ENCODE measurements at regions not wholly inside any gene's neighbourhood (a gene's known extent, or its start where the extent isn't known, plus 50 kb on each side); places are given as distances from the start of the nearest gene placed in this dataset.

- no peak for DNase-seq (ENCODE audit: low read depth, low spot score)
Observed at GRCh38 chr2:104045071-104045470, 808.8 kb upstream of the POU3F3 start.

- DNase-seq (ENCODE audit: low read depth, low spot score): no peak
Observed at GRCh38 chr2:104046466-104046865, 807.4 kb upstream of the POU3F3 start.

DNA sequence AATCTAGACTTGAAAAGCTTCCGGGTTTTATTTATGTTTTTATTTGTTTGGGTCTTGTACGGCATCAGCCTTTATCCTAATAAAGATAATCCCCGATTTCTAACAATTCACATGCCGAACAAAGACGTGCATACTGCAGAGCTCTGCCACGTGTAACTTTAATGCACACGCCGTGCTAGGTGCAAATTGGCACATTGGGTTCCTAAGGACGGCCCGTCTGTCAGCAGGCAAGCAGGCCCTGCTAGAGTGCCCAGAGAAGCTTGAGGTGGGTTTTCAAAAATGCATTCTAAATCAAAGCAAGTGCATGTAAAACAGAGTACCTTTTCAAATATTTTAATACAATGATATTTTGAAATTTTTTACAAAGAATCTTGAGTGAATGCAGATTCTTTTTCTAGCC is 806.4 kb upstream of the POU3F3 start:
- DNase-seq (ENCODE audit: low read depth, low spot score): no peak

DNA sequence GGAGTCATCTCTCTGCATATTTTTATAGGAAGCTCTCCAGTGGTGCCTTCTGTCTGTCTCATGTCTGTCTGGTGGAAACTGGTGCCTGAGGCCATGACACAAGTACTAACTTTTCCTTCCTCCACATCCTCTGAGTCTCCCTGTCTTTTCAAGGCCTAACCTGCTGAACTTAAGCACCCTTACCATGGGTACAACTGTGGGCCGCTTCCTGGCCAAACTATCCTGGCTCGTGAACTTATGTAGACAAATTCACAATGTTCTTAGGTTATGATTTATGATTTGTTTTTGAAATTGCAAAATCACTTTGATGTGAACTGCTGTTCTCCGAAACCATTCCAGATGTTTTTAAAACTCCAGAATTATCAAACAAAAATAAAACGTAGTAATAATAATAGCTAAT is 804.5 kb upstream of the POU3F3 start:
- DNase-seq (ENCODE audit: low read depth, low spot score): no peak

- no peak for DNase-seq (ENCODE audit: low read depth, low spot score)
Observed at GRCh38 chr2:104049981-104050380, 803.9 kb upstream of the POU3F3 start.

GRCh38 chr2:104050656-104051242 is 803.2 kb upstream of the POU3F3 start:
- DNase-seq (ENCODE audit: low read depth, low spot score): no peak

GRCh38 chr2:104051766-104052165 is 802.1 kb upstream of the POU3F3 start:
- no peak for DNase-seq (ENCODE audit: low read depth, low spot score)

DNA sequence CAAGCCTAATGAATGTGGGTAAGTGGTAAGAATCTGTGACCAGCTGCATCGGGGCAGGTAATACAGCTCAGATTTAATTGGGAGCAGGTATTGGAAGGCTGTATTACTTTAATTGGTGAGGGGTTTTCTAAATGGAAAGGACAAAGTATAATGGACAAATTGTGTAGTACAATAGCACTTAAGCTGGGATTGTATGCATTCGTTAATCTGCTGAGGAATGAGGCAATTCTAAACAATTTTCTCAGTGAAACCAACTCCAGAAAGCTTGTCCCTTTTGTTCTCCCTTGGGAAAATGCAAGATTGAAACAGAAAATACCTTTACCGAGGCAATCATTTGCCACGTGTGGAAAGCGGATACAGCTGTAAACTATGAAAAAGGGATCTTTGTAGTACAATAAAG is 801.6 kb upstream of the POU3F3 start:
- DNase-seq (ENCODE audit: low read depth, low spot score): no peak

- no peak for DNase-seq (ENCODE audit: low read depth, low spot score)
Observed at GRCh38 chr2:104056451-104056850, 797.5 kb upstream of the POU3F3 start.

GRCh38 chr2:104068665-104069064 is 785.2 kb upstream of the POU3F3 start:
- DNase-seq (ENCODE audit: low read depth, low spot score): no peak

DNA sequence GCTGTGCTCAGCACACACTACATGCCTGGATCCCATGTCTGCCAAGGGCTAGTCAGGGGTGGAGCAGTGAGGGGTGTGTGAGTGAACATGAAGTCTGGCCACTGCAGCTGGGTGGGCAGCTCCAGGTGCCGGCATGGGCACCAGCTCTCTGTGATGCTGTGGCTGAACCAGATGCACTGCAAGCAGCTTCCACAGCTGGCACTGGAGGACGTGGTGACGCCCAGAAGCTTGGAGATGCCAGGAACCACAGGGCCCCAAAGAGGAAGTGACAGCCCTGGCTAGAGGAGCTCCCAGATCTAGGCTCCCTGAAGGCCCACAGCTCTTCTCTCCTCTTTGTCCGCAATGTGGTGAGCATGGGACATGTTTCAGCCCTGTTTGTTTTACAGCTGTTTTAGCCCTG is 776.3 kb upstream of the POU3F3 start:
- no peak for DNase-seq (ENCODE audit: low read depth, low spot score)

DNA sequence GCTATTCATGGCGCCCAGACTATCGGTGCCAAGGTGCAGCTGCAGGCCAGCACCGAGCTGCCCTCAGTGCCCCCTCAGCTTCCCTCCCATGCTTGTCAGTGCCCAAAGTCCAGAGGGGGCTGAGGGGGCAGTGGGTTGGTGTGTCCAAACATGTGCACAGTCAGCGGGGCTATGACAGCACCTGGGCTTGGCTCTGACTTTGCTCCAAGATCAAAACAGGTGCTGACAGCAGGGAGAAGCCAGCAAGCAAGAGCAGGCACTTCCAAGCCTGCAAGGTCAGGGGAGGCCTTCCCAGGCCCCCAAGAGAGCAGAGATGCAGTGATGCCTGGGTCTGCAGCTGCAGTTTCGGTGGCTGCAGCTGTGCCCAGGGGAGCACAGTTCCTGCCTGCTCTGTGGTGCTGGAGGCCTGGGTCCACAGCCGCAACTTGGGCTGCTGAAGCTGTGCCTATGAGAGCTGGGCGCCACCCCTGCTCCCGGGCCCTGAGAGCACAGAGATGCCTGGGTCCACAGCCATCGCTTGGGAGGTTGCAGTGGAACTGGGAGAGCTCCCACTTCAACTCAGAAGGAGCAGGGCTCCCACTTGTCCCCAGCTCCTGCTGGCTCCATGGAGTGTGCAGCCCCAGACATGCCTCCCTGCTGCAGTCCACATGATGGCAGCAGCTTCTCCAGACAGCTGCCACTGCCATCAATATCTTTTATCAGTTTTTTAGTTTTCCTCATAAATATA is 775.3 kb upstream of the POU3F3 start:
- DNase-seq (ENCODE audit: low read depth, low spot score): no peak

GRCh38 chr2:104088745-104089144 is 765.2 kb upstream of the POU3F3 start:
- DNase-seq (ENCODE audit: low read depth, low spot score): no peak

GRCh38 chr2:104090407-104090806 is 763.5 kb upstream of the POU3F3 start:
- DNase-seq (ENCODE audit: low read depth, low spot score): no peak

DNA sequence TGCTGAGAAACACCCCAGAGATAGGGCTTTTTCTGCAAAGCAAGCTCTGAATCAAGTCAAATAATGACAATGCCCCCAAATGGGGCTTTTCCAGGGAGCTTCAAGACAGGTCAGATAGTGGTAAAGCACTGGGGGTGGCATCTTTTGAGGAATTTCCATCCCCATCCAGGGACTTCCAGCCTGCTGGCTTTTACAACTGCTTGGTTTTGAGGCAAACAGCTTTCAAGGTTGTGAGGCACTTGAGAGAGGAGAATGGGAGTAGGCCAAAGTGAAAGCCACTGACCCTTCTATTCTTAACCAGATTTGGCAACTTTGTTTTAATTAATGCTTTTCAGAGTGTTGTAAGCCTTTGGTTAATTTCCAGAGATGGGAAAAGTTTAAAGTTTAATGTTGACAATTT is 762.0 kb upstream of the POU3F3 start:
- DNase-seq (ENCODE audit: low read depth, low spot score): no peak

DNA sequence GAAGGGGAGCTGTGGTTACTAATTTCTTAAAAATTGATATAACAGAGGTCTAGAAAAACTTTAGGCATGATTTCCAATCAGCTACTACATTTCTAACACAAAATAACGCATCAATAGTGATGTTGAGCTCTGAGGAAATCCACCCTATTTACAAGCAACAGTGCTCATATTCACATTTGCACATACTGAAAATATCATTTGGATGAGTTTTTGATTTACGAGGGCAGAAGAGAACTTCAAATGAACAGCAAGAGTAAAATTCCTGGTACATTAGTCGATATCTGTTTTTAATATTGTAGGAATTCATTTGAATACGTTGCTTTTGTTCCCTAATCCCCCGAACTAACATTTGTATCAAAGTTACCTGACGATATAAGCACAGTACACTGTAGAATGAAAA is 761.0 kb upstream of the POU3F3 start:
- DNase-seq (ENCODE audit: low read depth, low spot score): no peak

GRCh38 chr2:104102615-104103014 is 751.3 kb upstream of the POU3F3 start:
- DNase-seq (ENCODE audit: low read depth, low spot score): no peak

GRCh38 chr2:104109356-104109755 is 744.6 kb upstream of the POU3F3 start:
- no peak for DNase-seq (ENCODE audit: low read depth, low spot score)

- no peak for DNase-seq (ENCODE audit: low read depth, low spot score)
Observed at GRCh38 chr2:104118889-104119288, 735.0 kb upstream of the POU3F3 start.

DNA sequence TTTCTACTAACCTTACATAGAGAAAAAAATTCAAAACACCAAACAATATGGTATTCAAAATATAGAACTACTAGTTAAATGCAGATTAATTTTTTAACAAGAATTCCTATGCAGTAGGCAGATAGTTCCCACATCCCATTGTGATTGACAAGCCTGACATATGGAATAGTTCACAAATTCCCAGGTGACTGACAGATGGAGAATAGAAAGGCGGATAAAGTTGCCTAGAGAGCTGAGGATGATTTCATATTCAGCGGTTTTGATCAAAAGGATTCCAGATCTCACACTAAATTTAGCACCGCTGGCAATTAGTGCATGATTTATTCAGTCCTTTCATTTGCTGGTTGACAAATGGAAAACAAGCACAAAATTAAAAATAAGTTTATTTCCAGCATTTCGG is 733.7 kb upstream of the POU3F3 start:
- DNase-seq (ENCODE audit: low read depth, low spot score): no peak

DNA sequence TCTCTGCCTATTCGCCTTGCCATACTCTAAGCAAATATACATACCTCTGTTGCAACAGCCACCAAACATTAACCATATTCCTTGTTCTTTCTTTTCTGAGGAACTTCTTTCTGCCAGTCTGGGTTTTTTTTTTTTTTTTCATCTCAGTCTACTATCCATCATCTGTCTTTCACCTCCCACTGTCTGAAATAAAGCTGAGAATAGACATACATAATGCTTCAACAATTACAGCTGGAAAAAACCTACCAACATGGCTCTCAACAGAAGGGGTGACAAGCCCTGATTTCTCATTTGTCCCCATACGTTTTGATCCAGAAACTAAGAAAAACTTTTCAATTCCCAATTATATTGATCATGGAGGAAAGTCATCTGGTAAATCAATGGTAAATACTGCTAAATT is 728.8 kb upstream of the POU3F3 start:
- DNase-seq (ENCODE audit: low read depth, low spot score): no peak

GRCh38 chr2:104127049-104127770 is 726.7 kb upstream of the POU3F3 start:
- no peak for DNase-seq (ENCODE audit: low read depth, low spot score)

DNA sequence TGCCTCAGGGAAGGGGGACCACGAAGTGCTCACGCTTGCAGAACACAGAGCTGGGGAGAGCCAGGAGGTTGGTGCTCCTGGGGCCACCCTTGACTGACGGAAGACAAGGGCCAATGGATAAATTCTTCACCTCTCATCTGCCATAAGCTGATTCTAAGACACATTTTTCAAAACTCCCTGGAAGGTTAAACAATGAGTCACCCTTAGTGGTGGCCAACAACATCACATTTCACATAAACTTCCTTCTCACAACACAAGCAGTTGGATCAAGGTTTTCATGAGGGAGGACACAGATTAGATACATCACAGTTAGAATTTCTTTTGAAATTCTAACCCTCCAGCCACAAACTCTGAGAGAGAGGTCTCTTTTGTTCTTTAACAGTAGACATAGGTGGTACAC is 713.6 kb upstream of the POU3F3 start:
- no peak for DNase-seq (ENCODE audit: low read depth, low spot score)
